Lung (tissue), 11 donors: ENCODE measurements at regions not wholly inside any gene's neighbourhood (a gene's known extent, or its start where the extent isn't known, plus 50 kb on each side); places are given as distances from the start of the nearest gene placed in this dataset.

Source experiments
- ATAC-seq: fragments of 200-7000 bp; cut with Tn5 transposase; one replicate; pipeline ENCODE4 v1.9.1; 2020; ENCODE audit warnings: moderate number of reproducible peaks; ENCODE audit not compliant: insufficient read depth, low FRiP score
- DNase-seq, 3 donors: peaks; one replicate each; pipeline ENCODE4 v3.0.0-alpha.2; 2013 to 2017
- H3K27ac ChIP-seq, 2 donors: one replicate each; pipeline ENCODE4 v1.5.1; 2013; ENCODE audit warnings: mild to moderate bottlenecking in 2 of 2, moderate library complexity in 2 of 2, control low read depth in 1 of 2, inconsistent platforms in 1 of 2, low read depth in 1 of 2, low read length in 1 of 2
- H3K27me3 ChIP-seq, 3 donors: one replicate each; pipeline ENCODE4 v1.5.1; 2013; ENCODE audit warnings: low read length in 2 of 3; ENCODE audit not compliant: control insufficient read depth in 3 of 3, insufficient read depth in 3 of 3
- H3K36me3 ChIP-seq, 4 donors: one replicate each; pipeline ENCODE4 v1.5.1; 2013; ENCODE audit warnings: low read length in 4 of 4, mild to moderate bottlenecking in 1 of 4, moderate library complexity in 1 of 4; ENCODE audit not compliant: control insufficient read depth in 4 of 4, insufficient read depth in 4 of 4
- H3K4me1 ChIP-seq, 5 donors: one replicate each; pipeline ENCODE4 v1.5.1; 2013; ENCODE audit warnings: low read length in 5 of 5, mild to moderate bottlenecking in 2 of 5, moderate library complexity in 1 of 5; ENCODE audit not compliant: control insufficient read depth in 5 of 5, insufficient read depth in 5 of 5
- H3K4me3 ChIP-seq: one replicate; pipeline ENCODE4 v1.5.1; 2013; ENCODE audit warnings: mild to moderate bottlenecking, control low read depth, moderate library complexity
- H3K9ac ChIP-seq, 2 donors: one replicate each; pipeline ENCODE4 v1.5.1; 2013; ENCODE audit warnings: low read length in 2 of 2, control low read depth in 1 of 2; ENCODE audit not compliant: insufficient read depth in 1 of 2
- H3K9me3 ChIP-seq, 4 donors: one replicate each; pipeline ENCODE4 v1.5.1; 2013; ENCODE audit warnings: low read length in 3 of 4, mild to moderate bottlenecking in 1 of 4, moderate library complexity in 1 of 4; ENCODE audit not compliant: control insufficient read depth in 4 of 4, insufficient read depth in 3 of 4
- WGBS, 2 donors: extraction: QIAGEN DNeasy Blood & Tissue Kit; methylation state at CpG; one replicate each; pipeline ENCODE4 v1.1.7; 2013; 5-methylcytosine and 5-hydroxymethylcytosine counted together
- TF ChIP-seq, protein P1 (sequence below): IDR thresholded peaks from 2 replicates; pipeline ENCODE4 v1.5.1; 2012; ENCODE audit warnings: mild to moderate bottlenecking; ENCODE audit errors: control extremely low read depth, extremely low read depth
- donor health status: control.
- donor health status: control.
- donor health status: Bipolar disorder and iron deficiency.
- donor health status: healthy.
- donor health status: DM: yes; HTN: yes; CAD: no.

DNA sequence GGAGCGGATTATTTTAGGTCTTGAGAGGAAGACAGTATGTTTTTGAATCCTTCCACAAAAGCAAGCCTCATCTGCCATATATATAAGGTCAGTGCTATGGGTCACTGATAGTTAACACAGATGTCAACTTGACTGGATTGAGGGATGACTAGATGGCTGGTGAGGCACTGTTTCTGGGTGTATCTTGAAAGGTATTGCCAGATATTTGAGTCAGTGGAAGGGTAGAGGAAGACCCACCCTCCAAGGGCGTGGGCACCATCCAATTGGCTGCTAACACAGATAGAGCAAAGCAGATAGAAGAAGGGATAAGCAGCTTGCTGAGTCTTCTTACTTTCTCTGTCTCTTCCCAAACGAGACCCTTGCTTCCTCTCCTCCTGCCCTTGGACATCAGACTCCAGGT lies 185.0 kb upstream of the BTG1 start:
- TF ChIP-seq, protein P1, sequence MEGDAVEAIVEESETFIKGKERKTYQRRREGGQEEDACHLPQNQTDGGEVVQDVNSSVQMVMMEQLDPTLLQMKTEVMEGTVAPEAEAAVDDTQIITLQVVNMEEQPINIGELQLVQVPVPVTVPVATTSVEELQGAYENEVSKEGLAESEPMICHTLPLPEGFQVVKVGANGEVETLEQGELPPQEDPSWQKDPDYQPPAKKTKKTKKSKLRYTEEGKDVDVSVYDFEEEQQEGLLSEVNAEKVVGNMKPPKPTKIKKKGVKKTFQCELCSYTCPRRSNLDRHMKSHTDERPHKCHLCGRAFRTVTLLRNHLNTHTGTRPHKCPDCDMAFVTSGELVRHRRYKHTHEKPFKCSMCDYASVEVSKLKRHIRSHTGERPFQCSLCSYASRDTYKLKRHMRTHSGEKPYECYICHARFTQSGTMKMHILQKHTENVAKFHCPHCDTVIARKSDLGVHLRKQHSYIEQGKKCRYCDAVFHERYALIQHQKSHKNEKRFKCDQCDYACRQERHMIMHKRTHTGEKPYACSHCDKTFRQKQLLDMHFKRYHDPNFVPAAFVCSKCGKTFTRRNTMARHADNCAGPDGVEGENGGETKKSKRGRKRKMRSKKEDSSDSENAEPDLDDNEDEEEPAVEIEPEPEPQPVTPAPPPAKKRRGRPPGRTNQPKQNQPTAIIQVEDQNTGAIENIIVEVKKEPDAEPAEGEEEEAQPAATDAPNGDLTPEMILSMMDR: no peak
- 92 to 96% methylated on average over 3 of the region's 3 CpGs for WGBS, 2 donors
- DNase-seq (no peak), ATAC-seq (no peak)
- Histone ChIP-seq H3K27me3 (no peaks in the 10 kb centered on the region), H3K4me3 (no peak overlapping the region), H3K4me1 (peaks cover 0 to 5% (median 0%) of the 10 kb centered on the region in 5 donors), H3K36me3 (no peaks in the 10 kb centered on the region), H3K9ac (no peak overlapping the region), H3K27ac (no peak overlapping the region), H3K9me3 (no peaks in the 10 kb centered on the region)

DNA sequence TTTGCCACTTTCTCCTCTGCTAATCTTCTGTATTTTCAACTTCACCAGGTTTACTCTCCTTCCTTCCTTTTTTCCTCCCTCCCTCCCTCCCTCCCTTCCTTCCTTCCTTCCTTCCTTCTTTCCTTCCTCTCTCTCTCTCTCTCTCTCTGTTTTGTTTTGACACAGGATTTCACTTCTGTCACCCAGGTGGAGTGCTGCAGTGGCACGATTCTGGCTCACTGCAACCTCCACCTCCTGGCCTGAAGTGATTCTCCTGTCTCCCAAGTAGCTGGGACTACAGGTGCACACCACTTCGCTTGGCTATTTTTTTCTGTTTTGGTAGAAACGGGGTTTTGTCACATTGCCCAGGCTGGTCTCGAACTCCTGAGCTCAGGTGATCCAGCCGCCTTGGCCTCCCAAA lies 181.2 kb upstream of the BTG1 start:
- TF ChIP-seq, protein P1: no peak
- H3K4me3 ChIP-seq: no peak overlapping the region
- H3K36me3 ChIP-seq: no peaks in the 10 kb centered on the region
- H3K9me3 ChIP-seq: peaks cover 0 to 2% (median 0%) of the 10 kb centered on the region in 4 donors
- H3K4me1 ChIP-seq: peaks cover 0 to 3% (median 0%) of the 10 kb centered on the region in 5 donors
- no peak overlapping the region for H3K9ac ChIP-seq
- DNase-seq (no peak), ATAC-seq (no peak)
- H3K27ac ChIP-seq: no peak overlapping the region
- no peaks in the 10 kb centered on the region for H3K27me3 ChIP-seq
- 93 to 96% methylated on average over 5 of the region's 5 CpGs for WGBS, 2 donors

DNA sequence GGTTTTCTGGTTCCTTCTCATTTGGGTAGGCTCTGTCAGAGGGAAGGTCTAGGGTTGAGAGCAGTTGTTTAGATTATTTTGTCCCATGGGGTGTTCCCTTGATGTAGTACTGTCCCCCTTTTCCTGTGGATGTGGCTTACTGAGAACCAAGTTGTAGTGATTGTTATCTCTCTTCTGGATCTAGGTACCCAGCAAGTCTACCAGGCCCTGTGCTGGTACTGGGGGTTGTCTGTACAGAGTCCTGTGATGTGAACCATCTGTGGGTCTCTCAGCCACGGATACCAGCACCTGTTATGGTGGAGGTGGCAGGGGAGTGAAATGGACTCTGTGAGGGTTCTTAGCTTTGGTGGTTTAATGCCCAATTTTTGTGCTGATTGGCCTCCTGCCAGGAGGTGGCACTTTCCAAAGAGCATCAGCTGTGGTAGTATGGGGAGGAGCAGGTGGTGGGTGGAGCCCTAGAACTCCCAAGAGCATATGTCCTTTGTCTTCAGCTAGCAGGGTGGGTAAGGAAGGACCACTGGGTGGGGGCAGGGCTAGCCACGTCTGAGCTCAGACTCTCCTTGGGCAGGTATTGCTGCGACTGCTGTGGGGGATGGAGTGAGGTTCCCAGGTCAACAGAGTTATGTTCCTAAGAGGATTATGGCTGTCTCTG lies 179.3 kb upstream of the BTG1 start:
- H3K27ac ChIP-seq: no peak overlapping the region
- whole genome bisulfite sequencing, 2 donors: 88 to 90% methylated on average over 3 of the region's 3 CpGs
- TF ChIP-seq, protein P1: no peak
- H3K4me3 ChIP-seq: no peak overlapping the region
- H3K27me3 ChIP-seq: no peaks in the 10 kb centered on the region
- DNase-seq (no peak), ATAC-seq (no peak)
- H3K9ac ChIP-seq: no peak overlapping the region
- no peaks in the 10 kb centered on the region for H3K36me3 ChIP-seq
- peaks cover 0 to 2% (median 0%) of the 10 kb centered on the region in 4 donors for H3K9me3 ChIP-seq
- no peaks in the 10 kb centered on the region for H3K4me1 ChIP-seq

GRCh38 chr12:92312463-92312964 lies 166.9 kb upstream of the BTG1 start:
- ATAC-seq: no peak
- WGBS, 2 donors: 94 to 99% methylated on average over 2 of the region's 2 CpGs

More at GRCh38 chr12:92312463-92312964, 166.9 kb upstream of the BTG1 start:
- Histone ChIP-seq H3K27ac (no peak overlapping the region), H3K27me3 (no peaks in the 10 kb centered on the region), H3K9ac (no peak overlapping the region), H3K9me3 (no peaks in the 10 kb centered on the region), H3K4me3 (no peak overlapping the region), H3K4me1 (no peaks in the 10 kb centered on the region), H3K36me3 (no peaks in the 10 kb centered on the region)
- TF ChIP-seq, protein P1: no peak
- no peak for DNase-seq
